A172 (cell line): ENCODE measurements at regions not wholly inside any gene's neighbourhood (a gene's known extent, or its start where the extent isn't known, plus 50 kb on each side); places are given as distances from the start of the nearest gene placed in this dataset.
"Not testable (repeated sequence)": the region's sequence is repeated elsewhere in the genome, so short reads cannot be mapped to it uniquely, and the experiment has no call there.

Experiments
- DNase-seq: peaks from one replicate; pipeline ENCODE4 v3.0.0-alpha.2; 2015; ENCODE audit warnings: low spot score

- DNase-seq, result no peak
These were observed 343.0 kb upstream of the NCAM1 start for GRCh38 chr11:112617977-112618826.

- DNase-seq, result no peak
These were observed 342.1 kb upstream of the NCAM1 start for GRCh38 chr11:112619106-112619505.

- peak; percentile 31 for DNase-seq
These were observed 340.4 kb upstream of the NCAM1 start for GRCh38 chr11:112620621-112621394.

GRCh38 chr11:112623057-112623456, 338.2 kb upstream of the NCAM1 start:
- no peak for DNase-seq

GRCh38 chr11:112624431-112624830, 336.8 kb upstream of the NCAM1 start:
- no peak for DNase-seq

GRCh38 chr11:112624971-112625370, 336.2 kb upstream of the NCAM1 start:
- DNase-seq, result not testable (repeated sequence)

- DNase-seq, result no peak
These were observed 335.4 kb upstream of the NCAM1 start for GRCh38 chr11:112625814-112626213.

GRCh38 chr11:112626731-112627130, 334.5 kb upstream of the NCAM1 start:
- DNase-seq, result no peak

GRCh38 chr11:112627588-112628045, 333.6 kb upstream of the NCAM1 start:
- DNase-seq, result no peak

GRCh38 chr11:112628676-112629075, 332.5 kb upstream of the NCAM1 start:
- DNase-seq, result no peak

GRCh38 chr11:112630496-112630895, 330.7 kb upstream of the NCAM1 start:
- DNase-seq, result no peak

GRCh38 chr11:112631333-112631732, 329.9 kb upstream of the NCAM1 start:
- no peak for DNase-seq

- no peak for DNase-seq
These were observed 328.2 kb upstream of the NCAM1 start for GRCh38 chr11:112632866-112633505.

GRCh38 chr11:112634551-112634950, 326.7 kb upstream of the NCAM1 start:
- no peak for DNase-seq

GRCh38 chr11:112634995-112635737, 326.1 kb upstream of the NCAM1 start:
- no peak for DNase-seq

GRCh38 chr11:112637076-112637475, 324.1 kb upstream of the NCAM1 start:
- DNase-seq, result no peak

GRCh38 chr11:112637876-112638275, 323.3 kb upstream of the NCAM1 start:
- DNase-seq, result no peak

GRCh38 chr11:112639469-112639868, 321.8 kb upstream of the NCAM1 start:
- DNase-seq, result no peak

GRCh38 chr11:112643416-112643815, 317.8 kb upstream of the NCAM1 start:
- DNase-seq, result no peak

GRCh38 chr11:112644410-112645131, 316.6 kb upstream of the NCAM1 start:
- DNase-seq, result no peak

- DNase-seq, result no peak
These were observed 311.4 kb upstream of the NCAM1 start for GRCh38 chr11:112649856-112650255.
